Panc1 (cell line): ENCODE measurements at regions not wholly inside any gene's neighbourhood (a gene's known extent, or its start where the extent isn't known, plus 50 kb on each side); places are given as distances from the start of the nearest gene placed in this dataset.

Experiments used
- ATAC-seq: fragments of 200-7000 bp; cut with Tn5 transposase; 2 replicates; pipeline ENCODE4 v1.9.1; 2020; ENCODE audit warnings: mild to moderate bottlenecking, moderate library complexity
- BruUV-seq: library from RNA; stranded (reverse); fragments of 400-500 nt; replicated peaks from 2 replicates; lab custom pipeline; 2021; lab: Mats Ljungman, UMichigan
- CTCF ChIA-PET: fragments of 300-600 bp; sonication (Branson Sonifier 250); formaldehyde crosslinking; loops from one replicate; lab custom pipeline; 2022; ENCODE audit warnings: antibody characterized with exemption; lab: Charles Lee
- POLR2A ChIA-PET: fragments of 300-600 bp; sonication (Branson Sonifier 250); formaldehyde crosslinking; loops from one replicate; lab custom pipeline; 2022; ENCODE audit warnings: antibody characterized with exemption; lab: Charles Lee
- DNase-seq: peaks from one replicate; pipeline ENCODE4 v3.0.0-alpha.2; 2010; ENCODE audit warnings: low read depth, low spot score
- H3K27ac ChIP-seq: 2 replicates; pipeline ENCODE4 v1.5.1; 2011; ENCODE audit warnings: mild to moderate bottlenecking, low read length, inconsistent platforms
- H3K27me3 ChIP-seq: fragments of 200-500 bp; sonication (Bioruptor generic); 2 replicates; pipeline ENCODE4 v1.6.0; 2014; ENCODE audit warnings: low read length, inconsistent platforms; ENCODE audit not compliant: control insufficient read depth, insufficient read depth
- H3K36me3 ChIP-seq: fragments of 200-500 bp; sonication (Bioruptor generic); 2 replicates; pipeline ENCODE4 v1.5.1; 2014; ENCODE audit warnings: inconsistent platforms, mild to moderate bottlenecking, low read length, moderate library complexity; ENCODE audit not compliant: control insufficient read depth, insufficient read depth
- H3K4me1 ChIP-seq: 2 replicates; pipeline ENCODE4 v1.5.1; 2011; ENCODE audit warnings: inconsistent platforms, mild to moderate bottlenecking, low read length, moderate library complexity; ENCODE audit not compliant: control insufficient read depth, insufficient read depth
- H3K4me3 ChIP-seq, 2 experiments: 2 replicates each; pipeline ENCODE4 v1.5.1; 2011 to 2012; ENCODE audit warnings: low read depth in 2 of 2, low read length in 2 of 2, mild to moderate bottlenecking in 2 of 2, inconsistent platforms in 1 of 2, moderate library complexity in 1 of 2
- H3K9me3 ChIP-seq: fragments of 200-500 bp; sonication (Bioruptor generic); 2 replicates; pipeline ENCODE4 v1.5.1; 2014; ENCODE audit warnings: low read depth, mild to moderate bottlenecking, inconsistent platforms, low read length, moderate library complexity; ENCODE audit not compliant: control insufficient read depth, insufficient read depth
- CTCF ChIP-seq: fragments of 450-650 bp; IDR thresholded peaks from 2 replicates; pipeline ENCODE4 v1.5.1; 2017; ENCODE audit warnings: mild to moderate bottlenecking
- POLR2AphosphoS5 ChIP-seq: IDR thresholded peaks from 2 replicates; pipeline ENCODE4 v1.6.1; 2012; ENCODE audit warnings: mild to moderate bottlenecking, low read depth, low read length, moderate library complexity
- SIN3A ChIP-seq: IDR thresholded peaks from 2 replicates; pipeline ENCODE4 v1.6.1; 2012; ENCODE audit warnings: low read depth, mild to moderate bottlenecking, low read length, moderate library complexity, borderline replicate concordance; ENCODE audit not compliant: insufficient read depth
- TCF7L2 ChIP-seq: IDR thresholded peaks from 2 replicates; pipeline ENCODE4 v1.6.1; 2011; ENCODE audit warnings: mild to moderate bottlenecking, low read depth, low read length, inconsistent platforms
- in situ Hi-C: cut with HindIII; loops from 2 replicates; pipeline ENCODE4 v1.10.0; 2016; ENCODE audit warnings: low sequenced_read_pairs, low pct_unique_long_range_greater_than_20kb
- intact Hi-C: fragments of 100-400 bp; cut with micrococcal nuclease; formaldehyde crosslinking; loops from one replicate; pipeline ENCODE4 v1.10.0; 2022; ENCODE audit not compliant: unreplicated experiment
- TF ChIP-seq, protein P1 (sequence below), 2 experiments: IDR thresholded peaks; 2 replicates each; pipeline ENCODE4 v1.6.1; 2011 to 2012; ENCODE audit warnings: low read depth in 2 of 2, control low read depth in 1 of 2, low read length in 1 of 2, mild to moderate bottlenecking in 1 of 2, moderate library complexity in 1 of 2; ENCODE audit not compliant: insufficient read depth in 1 of 2

GRCh38 chr3:55282994-55283393 is 204.1 kb downstream of the WNT5A start:
- no TSS peak for BruUV-seq
- CTCF ChIA-PET: no interaction called here

GRCh38 chr3:55272031-55272645 is 215.0 kb downstream of the WNT5A start:
- POLR2A ChIA-PET: no interaction called here

More at GRCh38 chr3:55282994-55283393, 204.1 kb downstream of the WNT5A start:
- intact Hi-C loops: no loop called here
- POLR2A ChIA-PET: no interaction called here
- no peak for DNase-seq
- TF ChIP-seq POLR2AphosphoS5 (no peak), SIN3A (no peak), TCF7L2 (no peak), CTCF (no peak)
- TF ChIP-seq, protein P1, sequence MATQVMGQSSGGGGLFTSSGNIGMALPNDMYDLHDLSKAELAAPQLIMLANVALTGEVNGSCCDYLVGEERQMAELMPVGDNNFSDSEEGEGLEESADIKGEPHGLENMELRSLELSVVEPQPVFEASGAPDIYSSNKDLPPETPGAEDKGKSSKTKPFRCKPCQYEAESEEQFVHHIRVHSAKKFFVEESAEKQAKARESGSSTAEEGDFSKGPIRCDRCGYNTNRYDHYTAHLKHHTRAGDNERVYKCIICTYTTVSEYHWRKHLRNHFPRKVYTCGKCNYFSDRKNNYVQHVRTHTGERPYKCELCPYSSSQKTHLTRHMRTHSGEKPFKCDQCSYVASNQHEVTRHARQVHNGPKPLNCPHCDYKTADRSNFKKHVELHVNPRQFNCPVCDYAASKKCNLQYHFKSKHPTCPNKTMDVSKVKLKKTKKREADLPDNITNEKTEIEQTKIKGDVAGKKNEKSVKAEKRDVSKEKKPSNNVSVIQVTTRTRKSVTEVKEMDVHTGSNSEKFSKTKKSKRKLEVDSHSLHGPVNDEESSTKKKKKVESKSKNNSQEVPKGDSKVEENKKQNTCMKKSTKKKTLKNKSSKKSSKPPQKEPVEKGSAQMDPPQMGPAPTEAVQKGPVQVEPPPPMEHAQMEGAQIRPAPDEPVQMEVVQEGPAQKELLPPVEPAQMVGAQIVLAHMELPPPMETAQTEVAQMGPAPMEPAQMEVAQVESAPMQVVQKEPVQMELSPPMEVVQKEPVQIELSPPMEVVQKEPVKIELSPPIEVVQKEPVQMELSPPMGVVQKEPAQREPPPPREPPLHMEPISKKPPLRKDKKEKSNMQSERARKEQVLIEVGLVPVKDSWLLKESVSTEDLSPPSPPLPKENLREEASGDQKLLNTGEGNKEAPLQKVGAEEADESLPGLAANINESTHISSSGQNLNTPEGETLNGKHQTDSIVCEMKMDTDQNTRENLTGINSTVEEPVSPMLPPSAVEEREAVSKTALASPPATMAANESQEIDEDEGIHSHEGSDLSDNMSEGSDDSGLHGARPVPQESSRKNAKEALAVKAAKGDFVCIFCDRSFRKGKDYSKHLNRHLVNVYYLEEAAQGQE (IDR thresholded peaks at IDR 0.05; ENCODE audit: insufficient read depth in 1 of 2, low read depth in 2 of 2, low read length in 1 of 2): no peak
- in situ Hi-C loops: no loop called here
- H3K4me1 ChIP-seq: no peaks in the 10 kb centered on the region
- no peaks in the 10 kb centered on the region for H3K9me3 ChIP-seq
- no peaks in the 10 kb centered on the region for H3K27me3 ChIP-seq
- H3K4me3 ChIP-seq: no peak overlapping the region
- no peak for ATAC-seq
- H3K36me3 ChIP-seq: no peaks in the 10 kb centered on the region
- H3K27ac ChIP-seq: no peak overlapping the region

More at GRCh38 chr3:55272031-55272645, 215.0 kb downstream of the WNT5A start:
- DNase-seq (no peak), ATAC-seq (no peak)
- BruUV-seq: no TSS peak
- H3K27ac ChIP-seq: no peak overlapping the region
- no peaks in the 10 kb centered on the region for H3K9me3 ChIP-seq
- H3K27me3 ChIP-seq: no peaks in the 10 kb centered on the region
- CTCF ChIA-PET: no interaction called here
- no peak overlapping the region for H3K4me3 ChIP-seq
- intact Hi-C loops (no loop called here), in situ Hi-C loops (no loop called here)
- H3K4me1 ChIP-seq: no peaks in the 10 kb centered on the region
- H3K36me3 ChIP-seq: no peaks in the 10 kb centered on the region
- TF ChIP-seq CTCF (no peak), POLR2AphosphoS5 (no peak), SIN3A (no peak), TCF7L2 (no peak)
- TF ChIP-seq, protein P1 (IDR thresholded peaks at IDR 0.05; ENCODE audit: insufficient read depth in 1 of 2, low read depth in 2 of 2, low read length in 1 of 2): no peak
